ENCODE measurements at regions not wholly inside any gene's neighbourhood (a gene's known extent, or its start where the extent isn't known, plus 50 kb on each side); places are given as distances from the start of the nearest gene placed in this dataset.

GRCh38 chr15:62769604-62770003 lies 272.9 kb upstream of the TPM1 start (continued):
- TF ChIP-seq, protein P1, sequence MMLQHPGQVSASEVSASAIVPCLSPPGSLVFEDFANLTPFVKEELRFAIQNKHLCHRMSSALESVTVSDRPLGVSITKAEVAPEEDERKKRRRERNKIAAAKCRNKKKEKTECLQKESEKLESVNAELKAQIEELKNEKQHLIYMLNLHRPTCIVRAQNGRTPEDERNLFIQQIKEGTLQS (IDR thresholded peaks at IDR 0.05): no peak

GRCh38 chr15:62770111-62770660 lies 272.4 kb upstream of the TPM1 start:
- no peak overlapping the region for H3K4me3 ChIP-seq (ENCODE audit: low read depth in 1 of 3, low read length in 3 of 3)
- H3K36me3 ChIP-seq (ENCODE audit: control insufficient read depth in 4 of 4, insufficient read depth in 3 of 4, low read depth in 1 of 4, low read length in 3 of 4): no peaks in the 10 kb centered on the region
- TF ChIP-seq GABPA (IDR thresholded peaks at IDR 0.05 in 1 of 2, conservative IDR thresholded peaks at IDR 0.05 in 1 of 2) (no peak), JUND (IDR thresholded peaks at IDR 0.05) (no peak), RAD21 (IDR thresholded peaks at IDR 0.05) (no peak), FOXA1 (IDR thresholded peaks at IDR 0.05) (no peak), HNF4A (conservative IDR thresholded peaks at IDR 0.05) (no peak), RXRA (IDR thresholded peaks at IDR 0.05) (no peak), EGR1 (IDR thresholded peaks at IDR 0.05; ENCODE audit: low read depth in 2 of 2) (no peak), ZBTB33 (IDR thresholded peaks at IDR 0.05) (no peak), REST (IDR thresholded peaks at IDR 0.05) (no peak), FOXA2 (IDR thresholded peaks at IDR 0.05) (no peak)
- TF ChIP-seq, protein P1 (IDR thresholded peaks at IDR 0.05): no peak
- H3K9ac ChIP-seq (ENCODE audit: low read depth in 1 of 2, low read length in 2 of 2): no peak overlapping the region
- no peaks in the 10 kb centered on the region for H3K27me3 ChIP-seq (ENCODE audit: control insufficient read depth in 4 of 4, insufficient read depth in 4 of 4, low read length in 3 of 4)
- no peaks in the 10 kb centered on the region for H3K4me1 ChIP-seq (ENCODE audit: control insufficient read depth in 4 of 4, insufficient read depth in 4 of 4, low read length in 3 of 4)
- no peak for DNase-seq (ENCODE audit: low spot score)
- H3K27ac ChIP-seq (ENCODE audit: low read depth in 1 of 2, low read length in 2 of 2): no peak overlapping the region
- 96% methylated on average over 11 of the region's 11 CpGs for WGBS
- H3K9me3 ChIP-seq (ENCODE audit: control insufficient read depth in 4 of 4, low read length in 3 of 4): no peaks in the 10 kb centered on the region

GRCh38 chr15:62770752-62771151 lies 271.8 kb upstream of the TPM1 start:
- H3K9me3 ChIP-seq (ENCODE audit: control insufficient read depth in 4 of 4, low read length in 3 of 4): no peaks in the 10 kb centered on the region
- TF ChIP-seq NR2F2 (IDR thresholded peaks at IDR 0.05) (no peak), ZBTB33 (IDR thresholded peaks at IDR 0.05) (no peak), REST (IDR thresholded peaks at IDR 0.05) (no peak)
- TF ChIP-seq, protein P2, sequence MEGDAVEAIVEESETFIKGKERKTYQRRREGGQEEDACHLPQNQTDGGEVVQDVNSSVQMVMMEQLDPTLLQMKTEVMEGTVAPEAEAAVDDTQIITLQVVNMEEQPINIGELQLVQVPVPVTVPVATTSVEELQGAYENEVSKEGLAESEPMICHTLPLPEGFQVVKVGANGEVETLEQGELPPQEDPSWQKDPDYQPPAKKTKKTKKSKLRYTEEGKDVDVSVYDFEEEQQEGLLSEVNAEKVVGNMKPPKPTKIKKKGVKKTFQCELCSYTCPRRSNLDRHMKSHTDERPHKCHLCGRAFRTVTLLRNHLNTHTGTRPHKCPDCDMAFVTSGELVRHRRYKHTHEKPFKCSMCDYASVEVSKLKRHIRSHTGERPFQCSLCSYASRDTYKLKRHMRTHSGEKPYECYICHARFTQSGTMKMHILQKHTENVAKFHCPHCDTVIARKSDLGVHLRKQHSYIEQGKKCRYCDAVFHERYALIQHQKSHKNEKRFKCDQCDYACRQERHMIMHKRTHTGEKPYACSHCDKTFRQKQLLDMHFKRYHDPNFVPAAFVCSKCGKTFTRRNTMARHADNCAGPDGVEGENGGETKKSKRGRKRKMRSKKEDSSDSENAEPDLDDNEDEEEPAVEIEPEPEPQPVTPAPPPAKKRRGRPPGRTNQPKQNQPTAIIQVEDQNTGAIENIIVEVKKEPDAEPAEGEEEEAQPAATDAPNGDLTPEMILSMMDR (IDR thresholded peaks at IDR 0.05; ENCODE audit: low read depth, low read length, missing input control): no peak
- WGBS: 94% methylated on average over 7 of the region's 7 CpGs
- no peaks in the 10 kb centered on the region for H3K36me3 ChIP-seq (ENCODE audit: control insufficient read depth in 4 of 4, insufficient read depth in 3 of 4, low read depth in 1 of 4, low read length in 3 of 4)
- H3K9ac ChIP-seq (ENCODE audit: low read depth in 1 of 2, low read length in 2 of 2): no peak overlapping the region
- no peaks in the 10 kb centered on the region for H3K27me3 ChIP-seq (ENCODE audit: control insufficient read depth in 4 of 4, insufficient read depth in 4 of 4, low read length in 3 of 4)
- no peaks in the 10 kb centered on the region for H3K4me1 ChIP-seq (ENCODE audit: control insufficient read depth in 4 of 4, insufficient read depth in 4 of 4, low read length in 3 of 4)
- no peak overlapping the region for H3K4me3 ChIP-seq (ENCODE audit: low read depth in 1 of 3, low read length in 3 of 3)
- no peak overlapping the region for H3K27ac ChIP-seq (ENCODE audit: low read depth in 1 of 2, low read length in 2 of 2)
- no peak for DNase-seq (ENCODE audit: low spot score)

Data from liver (tissue), 8 donors.